ENCODE measurements at regions not wholly inside any gene's neighbourhood (a gene's known extent, or its start where the extent isn't known, plus 50 kb on each side); places are given as distances from the start of the nearest gene placed in this dataset.
"Not testable (repeated sequence)": the region's sequence is repeated elsewhere in the genome, so short reads cannot be mapped to it uniquely, and the experiment has no call there.

GRCh38 chr9:64012014-64012413, 1273.0 kb downstream of the FOXD4L5 start:
- TF ChIP-seq CTCF (conservative IDR thresholded peaks at IDR 0.05; ENCODE audit: low read depth, low read length); EZH2 (IDR thresholded peaks at IDR 0.05; ENCODE audit: low read length, unreplicated experiment); EZH2phosphoT487 (IDR thresholded peaks at IDR 0.05; ENCODE audit: borderline replicate concordance, low read length): not testable (repeated sequence)
